ENCODE measurements at regions not wholly inside any gene's neighbourhood (a gene's known extent, or its start where the extent isn't known, plus 50 kb on each side); places are given as distances from the start of the nearest gene placed in this dataset.

- no peaks in the 10 kb centered on the region for H3K9me3 ChIP-seq (ENCODE audit: low read depth)
- no peak overlapping the region for H3K27ac ChIP-seq
- no peak overlapping the region for H3K4me3 ChIP-seq
- no peaks in the 10 kb centered on the region for H3K4me1 ChIP-seq (ENCODE audit: low read depth)
- no peaks in the 10 kb centered on the region for H3K27me3 ChIP-seq
- no peak for TF ChIP-seq CTCF (IDR thresholded peaks at IDR 0.05; ENCODE audit: low read depth, low read length)
- DNase-seq (ENCODE audit: low read depth in 1 of 2, low spot score in 1 of 2), result no peak
- H3K36me3 ChIP-seq, result no peaks in the 10 kb centered on the region
These were observed 893.3 kb downstream of the FLRT2 start for GRCh38 chr14:86423214-86423613.

- no peak for DNase-seq (ENCODE audit: low read depth in 1 of 2, low spot score in 1 of 2)
- TF ChIP-seq CTCF (IDR thresholded peaks at IDR 0.05; ENCODE audit: low read depth, low read length), result no peak
- Histone ChIP-seq H3K9me3 (ENCODE audit: low read depth) (no peaks in the 10 kb centered on the region), H3K36me3 (no peaks in the 10 kb centered on the region), H3K27ac (no peak overlapping the region), H3K27me3 (no peaks in the 10 kb centered on the region), H3K4me1 (ENCODE audit: low read depth) (no peaks in the 10 kb centered on the region), H3K4me3 (no peak overlapping the region)
These were observed 890.2 kb downstream of the FLRT2 start for GRCh38 chr14:86420131-86420530.

- H3K36me3 ChIP-seq, result no peaks in the 10 kb centered on the region
- no peak overlapping the region for H3K27ac ChIP-seq
- no peaks in the 10 kb centered on the region for H3K27me3 ChIP-seq
- no peak for TF ChIP-seq CTCF (IDR thresholded peaks at IDR 0.05; ENCODE audit: low read depth, low read length)
- H3K4me1 ChIP-seq (ENCODE audit: low read depth), result no peaks in the 10 kb centered on the region
- H3K9me3 ChIP-seq (ENCODE audit: low read depth), result no peaks in the 10 kb centered on the region
- no peak overlapping the region for H3K4me3 ChIP-seq
- peak in 1 of 2 donors; percentile 1 for DNase-seq (ENCODE audit: low read depth in 1 of 2, low spot score in 1 of 2)
These were observed 884.2 kb downstream of the FLRT2 start for GRCh38 chr14:86414146-86414545.

GRCh38 chr14:86404989-86405649 is 875.2 kb downstream of the FLRT2 start:
- no peaks in the 10 kb centered on the region for H3K9me3 ChIP-seq (ENCODE audit: low read depth)

GRCh38 chr14:86404425-86404824 is 874.5 kb downstream of the FLRT2 start:
- no peak overlapping the region for H3K4me3 ChIP-seq
- H3K36me3 ChIP-seq, result no peaks in the 10 kb centered on the region
- H3K27ac ChIP-seq, result no peak overlapping the region
- H3K27me3 ChIP-seq, result no peaks in the 10 kb centered on the region
- no peaks in the 10 kb centered on the region for H3K9me3 ChIP-seq (ENCODE audit: low read depth)
- no peak for TF ChIP-seq CTCF (IDR thresholded peaks at IDR 0.05; ENCODE audit: low read depth, low read length)
- H3K4me1 ChIP-seq (ENCODE audit: low read depth), result no peaks in the 10 kb centered on the region
- peak in 1 of 2 donors; percentile 37 for DNase-seq (ENCODE audit: low read depth in 1 of 2, low spot score in 1 of 2)

More at GRCh38 chr14:86404989-86405649, 875.2 kb downstream of the FLRT2 start:
- Histone ChIP-seq H3K4me3 (no peak overlapping the region), H3K4me1 (ENCODE audit: low read depth) (no peaks in the 10 kb centered on the region), H3K36me3 (no peaks in the 10 kb centered on the region), H3K27ac (no peak overlapping the region), H3K27me3 (no peaks in the 10 kb centered on the region)
- peak; percentile 3 to 20 for DNase-seq (ENCODE audit: low read depth in 1 of 2, low spot score in 1 of 2)
- no peak for TF ChIP-seq CTCF (IDR thresholded peaks at IDR 0.05; ENCODE audit: low read depth, low read length)
